ENCODE measurements at regions not wholly inside any gene's neighbourhood (a gene's known extent, or its start where the extent isn't known, plus 50 kb on each side); places are given as distances from the start of the nearest gene placed in this dataset.

GRCh38 chr11:79564288-79564925 lies 123.6 kb upstream of the TENM4 start:
- DNase-seq (ENCODE audit: low spot score), result no peak

DNA sequence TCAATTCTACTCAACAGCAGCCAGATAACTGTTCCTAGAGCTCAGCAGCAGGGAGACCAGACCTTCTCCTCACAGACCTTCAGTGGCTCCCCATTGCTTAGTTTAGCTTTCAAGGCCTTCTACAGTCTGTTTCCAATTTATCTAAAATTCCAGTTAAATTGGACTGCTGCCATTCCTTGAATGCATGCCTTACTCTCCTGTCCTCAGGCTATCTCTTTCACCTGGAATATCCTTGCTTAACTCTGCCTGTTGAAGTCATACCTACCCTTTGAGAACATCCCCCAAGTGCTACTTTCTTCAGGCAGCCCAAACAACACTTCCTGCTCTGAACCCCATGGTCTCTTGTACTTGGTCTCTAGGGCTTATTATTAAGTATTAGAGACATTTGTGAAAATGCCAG lies 120.7 kb upstream of the TENM4 start:
- DNase-seq (ENCODE audit: low spot score), result no peak

GRCh38 chr11:79550809-79551208 lies 110.0 kb upstream of the TENM4 start:
- no peak for DNase-seq (ENCODE audit: low spot score)

GRCh38 chr11:79547256-79547655 lies 106.4 kb upstream of the TENM4 start:
- DNase-seq (ENCODE audit: low spot score), result no peak

DNA sequence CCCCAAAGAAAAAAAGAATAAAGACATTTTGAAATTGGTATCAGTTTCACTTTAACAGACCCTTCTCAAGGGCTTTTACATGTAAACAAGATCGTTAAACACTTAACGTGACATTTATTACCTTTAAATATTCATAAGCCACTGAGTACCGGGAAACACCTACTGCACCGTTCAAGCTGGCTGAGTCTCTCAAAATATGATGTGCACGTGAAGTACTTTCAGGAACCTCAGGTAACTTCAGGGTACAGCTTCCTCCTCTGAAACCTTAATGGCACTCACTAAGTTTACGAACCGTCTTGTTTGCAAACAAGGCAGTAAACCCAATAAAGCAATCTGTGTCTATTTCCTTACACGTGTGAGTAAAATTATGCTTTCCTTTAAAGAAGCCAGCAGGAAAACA lies 105.5 kb upstream of the TENM4 start:
- no peak for DNase-seq (ENCODE audit: low spot score)

GRCh38 chr11:79544361-79544760 lies 103.5 kb upstream of the TENM4 start:
- no peak for DNase-seq (ENCODE audit: low spot score)

DNA sequence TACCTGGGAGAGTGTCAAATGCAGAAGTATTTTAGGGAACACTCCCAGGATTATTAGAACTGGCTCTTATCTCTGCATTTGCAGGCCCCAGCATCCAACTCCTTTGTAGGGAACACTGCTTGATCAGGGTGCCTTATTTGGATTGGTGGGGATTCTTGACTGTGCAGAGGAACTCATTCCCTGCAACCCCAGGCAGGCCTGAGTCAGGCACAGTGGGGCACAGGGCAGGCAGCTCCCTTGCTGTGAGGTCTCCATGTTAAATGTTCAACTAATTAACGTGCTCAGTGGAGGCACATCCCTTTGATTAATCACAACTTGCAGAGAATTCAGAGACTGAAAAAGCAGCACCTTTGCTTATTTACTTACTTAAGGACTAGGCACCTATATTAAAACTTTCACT lies 102.3 kb upstream of the TENM4 start:
- no peak for DNase-seq (ENCODE audit: low spot score)

GRCh38 chr11:79541466-79541865 lies 100.6 kb upstream of the TENM4 start:
- DNase-seq (ENCODE audit: low spot score), result no peak

DNA sequence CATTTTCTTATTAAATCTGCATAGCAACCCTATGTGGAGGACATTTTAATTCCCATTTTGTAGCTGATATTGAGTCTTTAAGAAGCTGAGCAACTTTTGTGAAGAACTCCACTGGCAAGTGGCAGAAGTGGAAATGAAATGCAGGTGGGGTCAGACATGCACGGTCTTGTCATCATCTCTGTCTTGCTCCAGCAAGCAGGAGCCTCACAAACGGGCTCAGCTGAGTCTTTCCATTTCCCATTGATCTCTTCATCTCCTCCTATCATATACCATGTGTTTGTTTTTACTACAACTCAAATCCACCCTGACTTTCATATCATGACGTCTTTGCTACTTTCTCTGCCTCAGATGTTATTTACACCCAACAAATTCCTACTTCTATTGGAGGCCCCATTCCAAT lies 97.9 kb upstream of the TENM4 start:
- no peak for DNase-seq (ENCODE audit: low spot score)

DNA sequence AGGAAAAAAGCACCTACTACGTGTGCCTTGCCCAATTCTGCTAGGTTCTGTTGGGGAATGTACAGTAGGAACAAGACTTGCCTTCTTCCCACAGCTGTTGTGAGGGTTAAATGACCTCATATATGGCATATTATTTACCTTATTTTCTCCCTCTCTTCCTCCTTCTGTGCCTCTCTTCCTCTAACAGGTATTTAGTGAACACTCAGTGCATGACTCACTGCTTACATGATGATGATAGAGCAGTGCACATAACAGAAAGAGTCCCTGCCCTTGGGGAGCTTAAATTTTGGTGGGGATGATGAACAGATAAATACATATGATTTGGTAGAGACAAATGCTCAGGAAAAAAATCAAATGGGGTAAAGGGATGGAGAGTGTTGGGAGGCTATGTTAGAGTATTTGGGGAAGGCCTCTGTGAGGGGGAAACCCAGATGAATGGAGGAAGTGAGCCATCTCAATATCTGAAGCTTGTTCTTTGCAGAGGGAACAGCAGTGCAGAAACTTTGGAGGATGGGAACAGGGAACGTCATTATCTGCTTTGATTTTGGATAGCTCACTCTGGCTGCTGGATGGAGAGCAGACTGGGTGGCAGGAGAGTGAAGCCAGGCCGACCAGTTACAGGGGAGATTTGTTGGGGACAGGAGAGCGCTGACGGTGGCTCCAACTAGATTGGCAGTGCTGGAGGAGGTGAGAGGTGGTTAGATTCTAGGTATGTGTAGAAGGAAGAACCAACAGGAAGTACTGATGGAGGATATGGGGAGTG lies 95.5 kb upstream of the TENM4 start:
- no peak for DNase-seq (ENCODE audit: low spot score)

- DNase-seq (ENCODE audit: low spot score), result no peak
Observed at GRCh38 chr11:79535606-79536005, 94.8 kb upstream of the TENM4 start.

DNA sequence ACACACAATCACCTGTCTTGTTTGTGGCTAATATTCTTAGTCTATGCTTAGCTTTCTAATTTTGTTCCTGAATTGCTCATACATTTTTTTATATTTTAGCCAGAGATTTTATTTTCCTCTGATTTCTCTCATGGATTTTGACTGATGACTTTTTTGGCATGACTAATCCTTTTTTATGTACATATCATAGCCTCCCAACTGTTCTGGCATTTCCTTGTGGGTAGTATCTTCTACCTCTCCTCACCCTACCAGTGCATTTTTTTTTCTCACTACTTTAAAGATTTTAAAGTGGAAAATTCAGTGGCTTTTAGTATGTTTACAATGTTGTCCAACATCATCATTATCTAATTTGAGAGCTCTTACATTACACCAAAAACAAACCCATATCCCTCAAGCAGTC lies 84.4 kb upstream of the TENM4 start:
- no peak for DNase-seq (ENCODE audit: low spot score)

GRCh38 chr11:79522626-79523025 lies 81.8 kb upstream of the TENM4 start:
- DNase-seq (ENCODE audit: low spot score), result no peak

GRCh38 chr11:79520086-79520485 lies 79.3 kb upstream of the TENM4 start:
- DNase-seq (ENCODE audit: low spot score), result no peak

DNA sequence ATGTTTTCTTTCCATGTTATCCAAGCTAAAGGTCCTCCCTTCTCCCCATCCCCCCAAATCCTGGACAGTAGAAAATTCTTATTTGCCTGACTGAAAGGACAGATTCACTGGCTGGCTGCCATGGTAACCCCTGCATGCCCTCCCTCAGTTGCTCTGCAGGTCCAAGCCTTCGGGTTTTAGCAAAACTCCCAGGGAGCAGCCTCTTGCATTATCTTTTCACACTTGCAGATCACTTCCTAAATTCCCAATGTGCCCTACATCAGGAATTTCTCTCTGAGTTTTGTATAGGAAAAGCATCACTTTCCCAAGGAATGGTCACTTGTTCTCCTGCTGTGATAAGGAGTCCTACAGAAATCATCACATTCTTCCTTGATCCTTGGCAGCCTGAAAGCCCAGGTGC lies 75.0 kb upstream of the TENM4 start:
- no peak for DNase-seq (ENCODE audit: low spot score)

DNA sequence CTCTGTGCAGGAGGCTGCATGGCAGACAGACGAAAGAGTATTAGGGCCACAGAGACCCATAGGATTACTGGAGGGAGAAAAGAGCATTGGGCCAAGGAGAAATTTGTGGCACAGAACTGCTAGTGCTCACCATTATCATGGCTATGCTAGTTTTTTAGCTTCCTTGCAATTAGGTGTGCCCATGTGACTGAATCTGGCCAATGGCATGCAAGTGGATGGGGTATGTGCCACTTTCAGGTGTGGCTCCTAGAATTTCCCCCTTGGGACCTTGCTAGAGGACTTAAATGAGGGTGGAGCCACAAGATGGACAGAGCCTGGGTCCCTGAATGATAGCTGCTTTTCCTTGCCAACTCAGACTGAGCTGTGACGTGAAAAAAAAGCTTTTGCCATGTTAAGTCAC lies 73.9 kb upstream of the TENM4 start:
- no peak for DNase-seq (ENCODE audit: low spot score)

DNA sequence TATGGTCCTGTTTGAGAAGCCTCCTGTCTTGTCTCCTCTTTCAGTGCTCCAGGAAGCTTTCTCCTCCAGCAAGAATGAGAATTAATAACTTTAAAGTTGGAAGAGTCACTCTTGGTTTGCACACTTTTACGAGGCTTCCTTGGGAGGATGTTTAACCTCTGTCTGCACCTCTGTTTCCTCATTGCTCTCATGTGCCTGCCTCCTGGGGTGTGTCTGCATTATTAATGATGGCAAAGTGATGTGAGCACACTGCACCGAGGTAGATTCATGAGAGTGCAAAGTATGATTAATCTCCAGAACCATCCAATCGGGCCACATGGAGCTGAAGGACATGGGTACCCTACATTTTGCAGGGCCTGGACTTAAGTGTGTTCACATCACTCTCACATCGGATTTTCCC lies 73.5 kb upstream of the TENM4 start:
- no peak for DNase-seq (ENCODE audit: low spot score)

- DNase-seq (ENCODE audit: low spot score), result no peak
Observed at GRCh38 chr11:79512706-79513469, 72.1 kb upstream of the TENM4 start.

DNA sequence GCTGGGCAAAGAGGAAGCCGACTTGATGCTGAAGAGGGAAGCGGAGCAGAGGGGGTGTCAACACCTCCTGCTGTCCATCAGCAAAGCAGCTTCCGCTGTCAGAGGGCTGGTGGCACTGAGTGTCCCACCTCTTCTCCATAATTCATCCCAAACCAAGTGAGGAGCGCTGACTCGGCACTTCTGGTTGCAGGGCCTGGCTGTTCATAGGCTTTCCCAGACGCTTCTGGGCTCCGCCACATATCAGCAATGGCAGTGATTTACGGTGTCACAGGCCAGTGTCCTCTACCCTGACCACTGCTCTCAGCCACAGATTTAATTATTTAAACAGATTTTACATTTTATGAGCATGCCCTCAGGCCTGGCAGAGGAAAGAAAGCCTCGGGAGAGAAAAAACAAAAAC lies 70.1 kb upstream of the TENM4 start:
- no peak for DNase-seq (ENCODE audit: low spot score)

DNA sequence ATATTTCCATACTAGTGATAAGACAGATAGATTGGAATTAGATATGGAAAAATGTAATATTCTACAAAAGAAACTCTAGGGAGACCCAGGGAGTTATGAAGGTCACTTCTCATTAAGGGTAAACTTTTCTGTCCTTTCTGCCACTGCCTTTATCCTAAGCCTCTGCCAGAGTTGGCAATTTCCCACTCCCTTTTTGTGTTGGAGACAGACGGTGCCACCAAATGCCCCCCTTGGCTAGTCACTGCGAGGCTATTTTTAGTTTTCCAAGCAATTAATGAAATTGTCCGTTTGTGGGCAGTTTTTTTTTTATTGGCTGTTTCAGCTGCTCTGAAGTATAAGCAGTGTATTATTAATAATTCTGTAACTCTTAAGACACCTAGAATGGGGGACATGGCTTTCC lies 67.6 kb upstream of the TENM4 start:
- no peak for DNase-seq (ENCODE audit: low spot score)

GRCh38 chr11:79507706-79508105 lies 66.9 kb upstream of the TENM4 start:
- no peak for DNase-seq (ENCODE audit: low spot score)

DNA sequence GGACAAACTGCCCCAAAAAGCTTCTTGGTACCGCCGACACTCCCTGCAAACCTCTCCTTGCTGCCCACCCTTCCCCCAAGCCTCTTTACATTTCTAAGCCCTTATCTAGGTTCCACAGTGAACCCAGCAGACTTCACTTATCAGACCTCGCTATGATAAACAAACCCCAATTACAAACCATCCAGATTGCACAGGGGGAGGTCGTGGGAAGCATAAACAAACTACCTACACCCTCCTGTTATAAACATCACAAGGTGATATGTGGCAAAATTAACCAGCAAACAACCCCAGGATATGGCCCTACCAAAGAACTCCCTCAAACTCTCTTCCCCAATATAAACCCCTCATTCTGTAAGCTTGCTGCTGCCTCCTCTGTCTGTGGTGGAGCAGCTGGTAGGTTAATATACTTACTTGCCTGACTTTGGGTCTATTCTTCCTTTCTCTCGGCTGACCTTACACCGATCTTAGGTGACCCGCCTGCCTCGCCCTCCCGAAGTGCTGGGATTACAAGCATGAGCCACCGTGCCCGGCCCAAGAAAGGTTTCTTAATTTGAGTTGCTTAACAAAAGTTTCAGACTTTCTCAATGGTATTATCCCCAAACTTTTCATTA lies 66.0 kb upstream of the TENM4 start:
- DNase-seq (ENCODE audit: low spot score), result no peak

DNA sequence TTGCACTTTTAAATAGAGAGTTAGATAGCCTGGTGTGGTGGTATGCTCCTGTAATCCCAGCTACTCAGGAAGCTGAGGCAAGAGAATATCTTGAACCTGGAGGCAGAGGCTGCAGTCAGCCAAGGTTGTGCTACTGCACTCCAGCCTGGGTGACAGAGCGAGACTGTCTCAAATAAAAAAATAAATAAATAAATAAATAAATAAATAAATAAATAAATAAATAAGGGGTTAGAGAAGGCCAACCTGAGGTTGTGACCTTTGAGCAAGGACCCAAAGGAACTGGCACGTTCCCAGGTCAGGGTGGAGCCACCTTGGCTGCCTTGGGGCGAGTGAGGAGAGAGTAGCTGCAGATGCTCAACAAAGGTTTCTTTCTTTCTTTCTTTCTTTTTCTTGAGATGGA lies 65.3 kb upstream of the TENM4 start:
- DNase-seq (ENCODE audit: low spot score), result no peak
